GM12874 (cell line): ENCODE measurements at regions not wholly inside any gene's neighbourhood (a gene's known extent, or its start where the extent isn't known, plus 50 kb on each side); places are given as distances from the start of the nearest gene placed in this dataset.

ENCODE experiments used
- CTCF ChIP-seq: IDR thresholded peaks from 2 replicates; pipeline ENCODE4 v1.5.1; 2011; ENCODE audit warnings: low read depth, mild to moderate bottlenecking, control low read depth, low read length, moderate library complexity; ENCODE audit not compliant: insufficient read depth

DNA sequence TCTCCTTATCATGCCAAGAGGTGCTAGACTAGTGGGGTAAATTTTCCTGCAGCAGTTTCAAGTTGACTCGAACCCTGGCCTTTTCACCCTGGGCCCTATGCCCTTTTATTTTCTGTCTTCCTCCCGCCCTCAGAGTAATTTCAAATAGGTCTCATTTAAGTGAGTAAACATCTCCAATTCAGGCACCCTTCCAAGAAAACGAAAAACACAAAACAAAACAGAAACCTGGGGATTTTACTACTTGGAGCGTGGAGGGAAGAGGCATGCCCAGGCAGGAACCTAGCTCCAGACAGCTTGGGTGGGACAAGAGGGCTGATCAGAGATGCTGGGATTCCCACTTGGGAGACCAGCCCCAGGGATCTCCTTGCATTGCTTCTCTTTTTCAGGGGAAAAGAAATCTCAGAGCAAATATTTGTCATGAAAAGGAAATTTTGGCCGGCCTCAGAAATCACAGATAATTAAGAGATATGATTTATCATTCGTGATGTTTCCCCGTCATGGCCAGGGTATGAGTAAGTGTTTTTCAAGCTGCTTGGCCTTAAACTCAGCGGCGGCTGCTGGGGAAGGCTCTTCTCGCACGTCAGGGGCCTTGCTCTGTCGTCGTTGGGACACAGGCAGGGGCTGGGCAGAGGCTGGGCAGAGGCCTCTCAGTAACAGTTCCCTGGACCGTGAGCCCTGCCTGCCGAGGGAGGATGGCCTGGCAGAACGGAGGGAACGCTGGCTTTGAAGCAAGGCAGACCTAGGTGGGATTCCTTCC, 248.6 kb upstream of the KLF4 start:
- no peak for TF ChIP-seq CTCF

- TF ChIP-seq CTCF: no peak
These were observed 248.0 kb upstream of the KLF4 start for GRCh38 chr9:107737610-107737986.

DNA sequence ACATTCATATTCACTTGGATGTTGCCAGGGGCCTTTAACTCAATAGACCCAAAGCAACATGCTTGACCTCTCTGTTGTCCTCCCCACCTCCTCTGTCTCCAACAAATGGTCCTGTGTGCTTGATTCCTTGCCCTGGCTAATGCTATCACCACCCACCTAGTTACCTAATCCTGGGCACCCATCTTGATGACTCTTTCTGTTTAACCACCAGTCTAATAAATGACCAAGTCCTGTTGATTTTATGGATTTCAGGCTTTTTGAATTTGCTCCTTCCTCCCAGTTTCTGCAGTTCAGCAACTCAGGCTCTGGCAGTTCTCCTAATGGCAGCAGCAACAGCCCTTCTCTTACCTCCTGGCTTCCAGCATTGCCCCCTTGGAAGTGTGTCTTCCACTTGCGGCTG, 246.3 kb upstream of the KLF4 start:
- no peak for TF ChIP-seq CTCF

- TF ChIP-seq CTCF: no peak
These were observed 244.9 kb upstream of the KLF4 start for GRCh38 chr9:107734256-107735013.

DNA sequence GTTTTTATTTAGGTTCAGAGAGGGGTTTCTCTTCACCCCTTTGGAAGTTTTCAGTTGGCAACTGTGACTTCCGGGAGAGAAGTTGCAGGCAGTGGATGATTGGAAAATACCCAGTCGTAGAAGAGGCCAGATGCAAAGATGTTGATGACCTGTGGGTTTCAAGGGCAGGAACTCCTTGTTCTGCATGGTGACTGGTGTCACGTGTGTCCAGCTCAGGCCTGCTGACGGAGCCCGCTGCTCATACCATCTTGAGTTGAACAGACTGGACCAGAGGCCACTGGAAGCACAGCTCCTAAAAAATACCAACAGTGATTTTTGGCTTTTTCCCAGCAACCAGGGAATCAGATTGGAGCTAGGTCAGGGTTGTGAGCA, 243.9 kb upstream of the KLF4 start:
- TF ChIP-seq CTCF: no peak

GRCh38 chr9:107732781-107733522, 243.4 kb upstream of the KLF4 start:
- TF ChIP-seq CTCF: no peak

DNA sequence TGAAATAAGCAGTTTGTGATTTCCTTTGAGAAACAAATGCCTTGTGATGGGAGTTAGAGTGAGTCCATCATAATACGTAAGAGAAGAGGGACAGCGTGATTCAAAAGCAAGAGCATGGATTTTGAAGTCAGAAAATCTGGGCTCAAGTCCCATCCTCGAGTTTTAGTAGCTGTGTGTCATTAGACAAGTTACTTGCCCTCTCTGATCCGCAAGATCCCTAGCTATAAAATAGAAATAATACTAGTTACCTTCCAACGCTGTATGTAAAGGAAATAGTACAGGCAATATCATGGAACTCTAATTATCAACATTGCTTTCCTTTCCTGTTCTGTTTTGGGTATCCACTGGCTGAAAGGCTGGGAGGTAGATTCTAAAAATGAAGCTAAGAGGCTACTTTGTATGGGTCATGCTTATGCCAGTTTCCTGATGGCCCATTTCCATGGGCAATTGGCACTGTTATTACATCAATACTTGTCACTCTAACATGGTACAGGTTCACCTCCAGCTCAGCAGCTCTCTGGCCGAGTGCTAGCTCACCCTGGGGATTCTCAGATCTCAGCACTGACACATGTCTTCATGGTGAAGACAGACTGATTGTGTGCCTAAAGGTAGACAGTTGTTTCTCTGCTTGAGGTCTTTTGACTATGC, 241.7 kb upstream of the KLF4 start:
- TF ChIP-seq CTCF: no peak
